ENCODE measurements at regions not wholly inside any gene's neighbourhood (a gene's known extent, or its start where the extent isn't known, plus 50 kb on each side); places are given as distances from the start of the nearest gene placed in this dataset.

GRCh38 chr13:34040863-34041262 is 222.9 kb downstream of the RFC3 start:
- no peak for DNase-seq (ENCODE audit: low spot score)

GRCh38 chr13:34044041-34044440 is 226.1 kb downstream of the RFC3 start:
- no peak for DNase-seq (ENCODE audit: low spot score)

GRCh38 chr13:34044660-34045080 is 226.7 kb downstream of the RFC3 start:
- no peak for DNase-seq (ENCODE audit: low spot score)

GRCh38 chr13:34046457-34046856 is 228.5 kb downstream of the RFC3 start:
- DNase-seq (ENCODE audit: low spot score), result no peak

- no peak for DNase-seq (ENCODE audit: low spot score)
These were observed 230.7 kb downstream of the RFC3 start for GRCh38 chr13:34048652-34049051.

- DNase-seq (ENCODE audit: low spot score), result no peak
These were observed 238.8 kb downstream of the RFC3 start for GRCh38 chr13:34056733-34057258.

- no peak for DNase-seq (ENCODE audit: low spot score)
These were observed 246.7 kb downstream of the RFC3 start for GRCh38 chr13:34064456-34065205.

- DNase-seq (ENCODE audit: low spot score), result no peak
These were observed 248.0 kb downstream of the RFC3 start for GRCh38 chr13:34065928-34066327.

GRCh38 chr13:34066344-34066743 is 248.4 kb downstream of the RFC3 start:
- no peak for DNase-seq (ENCODE audit: low spot score)

- DNase-seq (ENCODE audit: low spot score), result no peak
These were observed 252.1 kb downstream of the RFC3 start for GRCh38 chr13:34070006-34070405.

GRCh38 chr13:34070544-34071303 is 252.8 kb downstream of the RFC3 start:
- no peak for DNase-seq (ENCODE audit: low spot score)

GRCh38 chr13:34076319-34076718 is 258.4 kb downstream of the RFC3 start:
- no peak for DNase-seq (ENCODE audit: low spot score)

- no peak for DNase-seq (ENCODE audit: low spot score)
These were observed 259.2 kb downstream of the RFC3 start for GRCh38 chr13:34076943-34077703.

- DNase-seq (ENCODE audit: low spot score), result no peak
These were observed 260.5 kb downstream of the RFC3 start for GRCh38 chr13:34078334-34078999.

GRCh38 chr13:34085204-34085603 is 267.3 kb downstream of the RFC3 start:
- DNase-seq (ENCODE audit: low spot score), result no peak

- no peak for DNase-seq (ENCODE audit: low spot score)
These were observed 268.3 kb downstream of the RFC3 start for GRCh38 chr13:34086281-34086680.

GRCh38 chr13:34087791-34088190 is 269.8 kb downstream of the RFC3 start:
- DNase-seq (ENCODE audit: low spot score), result no peak

- no peak for DNase-seq (ENCODE audit: low spot score)
These were observed 285.9 kb downstream of the RFC3 start for GRCh38 chr13:34103854-34104253.

- no peak for DNase-seq (ENCODE audit: low spot score)
These were observed 286.9 kb downstream of the RFC3 start for GRCh38 chr13:34104853-34105252.

GRCh38 chr13:34107806-34108205 is 289.9 kb downstream of the RFC3 start:
- DNase-seq (ENCODE audit: low spot score), result no peak

GRCh38 chr13:34108410-34108809 is 290.5 kb downstream of the RFC3 start:
- no peak for DNase-seq (ENCODE audit: low spot score)

- no peak for DNase-seq (ENCODE audit: low spot score)
These were observed 296.6 kb downstream of the RFC3 start for GRCh38 chr13:34114581-34114980.

Data from CD4-positive, alpha-beta T cell treated with Interleukin-6 at 100 ng/mL for 8 hours (primary cell).